GM19372 (cell line): ENCODE measurements at regions not wholly inside any gene's neighbourhood (a gene's known extent, or its start where the extent isn't known, plus 50 kb on each side); places are given as distances from the start of the nearest gene placed in this dataset.

ENCODE experiments used
- ATAC-seq: cut with Tn5 transposase; IDR thresholded peaks from one replicate; pipeline ENCODE4 v1.9.1; 2021; ENCODE audit warnings: mild to moderate bottlenecking, low read depth, moderate library complexity; ENCODE audit not compliant: unreplicated experiment

DNA sequence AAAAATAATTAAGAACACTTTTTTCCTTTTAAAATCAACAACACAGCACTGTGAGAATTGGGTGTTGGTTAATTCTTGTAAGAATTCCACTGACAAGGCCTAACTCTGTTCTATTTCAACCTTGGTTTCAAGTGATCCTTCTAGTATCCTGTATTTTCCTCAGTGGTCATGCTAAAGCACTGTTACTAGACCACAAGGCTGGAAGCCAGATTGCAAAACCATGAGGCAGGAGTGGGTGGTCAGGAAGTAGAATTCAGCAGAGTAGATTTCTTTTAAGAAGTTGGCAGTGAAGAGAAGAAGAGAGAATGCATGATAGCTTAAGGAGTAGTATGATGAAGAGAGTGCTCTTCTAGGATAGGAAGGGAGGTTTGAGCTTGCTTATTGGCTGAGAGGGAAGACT is 71.6 kb upstream of the LEF1 start:
- ATAC-seq = no peak

DNA sequence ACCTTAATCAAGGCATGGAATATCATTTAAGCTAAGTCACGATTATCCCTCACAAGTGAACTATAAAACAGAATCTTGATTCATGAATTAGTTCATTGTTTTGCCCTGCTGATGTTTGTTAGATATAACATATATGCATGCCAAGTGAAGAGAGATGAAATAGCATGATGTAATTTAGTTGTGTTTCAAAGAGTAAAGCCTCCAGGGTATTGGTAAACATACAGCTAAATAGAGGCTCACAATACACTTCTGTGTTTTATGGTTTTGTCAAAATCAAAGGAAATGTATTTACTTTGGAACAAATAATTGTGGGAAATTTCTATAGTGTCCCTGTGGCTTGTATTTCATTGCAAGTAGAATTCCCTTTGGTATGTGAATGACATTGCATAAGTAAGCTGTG is 69.0 kb upstream of the LEF1 start:
- ATAC-seq = no peak

DNA sequence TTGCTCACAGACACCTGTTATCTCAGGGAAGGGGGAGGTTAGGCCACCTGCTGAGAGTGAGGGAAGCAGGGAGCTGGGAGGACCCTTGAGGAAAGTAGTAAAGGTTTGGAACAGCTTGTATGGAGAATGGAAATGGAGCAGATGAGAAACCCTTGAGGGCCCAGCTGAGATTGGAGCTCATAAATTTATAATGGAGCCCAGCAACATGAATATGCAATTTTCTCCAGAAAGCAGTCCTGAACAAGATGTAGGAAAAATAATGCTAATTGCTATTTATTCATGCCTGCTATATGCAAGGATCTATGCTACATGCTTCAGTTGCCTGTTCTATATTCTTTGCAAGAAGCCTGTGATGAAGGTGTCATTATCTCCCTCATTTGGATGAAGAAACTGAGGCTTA is 67.5 kb upstream of the LEF1 start:
- no peak for ATAC-seq

DNA sequence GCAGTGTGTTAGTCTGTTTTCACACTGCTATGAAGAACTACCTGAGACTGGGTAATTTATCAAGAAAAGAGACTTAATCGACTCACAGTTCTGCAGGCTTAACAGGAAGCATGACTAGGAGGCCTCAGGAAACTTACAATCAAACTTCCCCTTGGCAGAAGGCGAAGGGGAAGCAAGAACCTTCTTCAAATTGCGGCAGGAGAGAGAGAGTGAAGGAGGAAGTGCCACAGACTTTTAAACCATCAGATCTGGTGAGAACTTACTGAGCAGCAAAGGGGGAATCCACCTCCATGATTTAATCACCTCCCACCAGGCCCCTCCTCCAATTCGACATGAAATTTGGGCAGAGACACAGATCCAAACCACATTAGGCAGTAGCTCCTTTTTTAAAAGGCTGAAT is 59.2 kb upstream of the LEF1 start:
- ATAC-seq = no peak

DNA sequence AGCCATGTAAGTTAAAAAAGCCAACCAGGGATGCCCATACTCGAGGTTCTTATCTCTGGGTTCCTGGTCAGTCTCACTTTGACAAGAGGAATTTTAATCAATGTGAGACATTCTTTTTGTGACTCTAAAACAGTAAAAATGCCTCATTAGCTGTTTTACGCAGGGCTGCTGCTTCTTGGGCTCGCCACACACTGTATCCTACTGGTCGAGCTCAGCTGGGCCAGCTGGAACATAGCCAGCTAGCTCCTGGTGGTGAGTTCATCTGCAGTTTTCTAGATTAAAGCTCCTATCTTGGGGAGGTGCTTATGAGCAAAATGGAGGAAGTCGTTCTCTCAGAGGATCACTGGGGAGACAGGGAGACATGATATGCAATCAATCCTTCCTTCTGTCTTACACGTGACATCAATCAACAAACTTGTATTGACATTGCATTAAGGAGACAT is 55.9 kb upstream of the LEF1 start:
- ATAC-seq = no peak

DNA sequence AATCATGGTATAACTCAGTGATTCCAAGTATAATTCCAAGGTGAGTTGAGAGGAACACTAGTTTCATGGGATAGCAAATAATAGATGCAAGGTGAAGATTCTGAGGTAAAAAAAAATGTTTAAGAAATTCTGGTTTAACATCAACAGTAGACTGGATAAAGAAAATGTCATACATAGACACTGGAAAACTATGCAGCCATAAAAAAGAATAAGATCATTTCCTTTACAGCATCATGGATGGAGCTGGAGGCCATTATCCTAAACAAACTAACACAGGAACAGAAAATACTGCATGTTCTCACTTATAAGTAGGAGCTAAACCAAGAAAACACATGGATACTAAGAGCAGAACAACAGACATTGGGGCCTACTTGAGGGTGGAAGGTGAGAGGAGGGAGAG is 54.6 kb upstream of the LEF1 start:
- no peak for ATAC-seq

DNA sequence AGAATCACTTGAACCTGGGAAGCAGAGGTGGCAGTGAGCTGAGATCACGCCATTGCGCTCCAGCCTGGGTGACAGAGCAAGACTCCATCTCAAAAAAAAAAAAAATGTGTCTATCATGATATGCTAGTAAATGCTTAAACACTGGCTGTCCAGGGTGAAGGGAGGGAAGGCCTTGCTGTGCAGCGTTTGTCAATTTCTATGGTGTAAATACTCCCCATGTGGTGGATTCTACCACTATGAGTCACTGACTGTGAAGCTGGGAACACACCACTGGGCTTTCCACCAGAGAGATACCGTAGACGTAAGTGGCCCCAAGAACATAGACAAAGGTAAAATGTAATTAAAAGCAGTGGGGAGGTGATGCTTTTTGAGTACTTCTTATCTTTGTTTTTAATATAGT is 51.3 kb upstream of the LEF1 start:
- no peak for ATAC-seq
